MM.1S (cell line): ENCODE measurements at regions not wholly inside any gene's neighbourhood (a gene's known extent, or its start where the extent isn't known, plus 50 kb on each side); places are given as distances from the start of the nearest gene placed in this dataset.

ENCODE experiments used
- CTCF ChIP-seq: fragments of 300-600 bp; sonication (generic); IDR thresholded peaks from 2 replicates; pipeline ENCODE4 v1.5.1; 2016; ENCODE audit warnings: antibody characterized with exemption, low read length, mixed read lengths
- EZH2 ChIP-seq: fragments of 300-600 bp; sonication (generic); optimal IDR thresholded peaks from 2 replicates; pipeline ENCODE3; 2017; ENCODE audit warnings: low read depth, mild to moderate bottlenecking, antibody characterized with exemption, low read length, mixed read lengths

GRCh38 chr6:73942592-73943186 lies 246.7 kb downstream of the CD109 start:
- TF ChIP-seq CTCF = no peak
- no peak for TF ChIP-seq EZH2
